IMR-90 (cell line): ENCODE measurements at regions not wholly inside any gene's neighbourhood (a gene's known extent, or its start where the extent isn't known, plus 50 kb on each side); places are given as distances from the start of the nearest gene placed in this dataset.

Experiments
- ATAC-seq: fragments of 200-7000 bp; cut with Tn5 transposase; 2 replicates; pipeline ENCODE4 v1.9.1; 2020; ENCODE audit warnings: low read depth, mild to moderate bottlenecking, moderate library complexity
- BruUV-seq: library from RNA; stranded (reverse); fragments of 400-500 nt; replicated peaks from 2 replicates; lab custom pipeline; 2021; lab: Mats Ljungman, UMichigan
- CTCF ChIA-PET: fragments of 300-600 bp; formaldehyde crosslinking; extraction: SDS; loops from one replicate; lab custom pipeline; 2021; ENCODE audit warnings: antibody characterized with exemption; lab: Yijun Ruan, JAX
- POLR2A ChIA-PET: fragments of 300-600 bp; sonication (Branson Sonifier 250); formaldehyde crosslinking; loops from one replicate; lab custom pipeline; 2022; ENCODE audit warnings: antibody characterized with exemption; ENCODE audit not compliant: unreplicated experiment; lab: Charles Lee
- DNase-seq: peaks from one replicate; pipeline ENCODE4 v3.0.0; 2013
- H2AFZ ChIP-seq: replicated peaks from 2 replicates; pipeline ENCODE3; 2013; ENCODE audit warnings: low read length, mild to moderate bottlenecking; ENCODE audit not compliant: poor library complexity
- H2AK5ac ChIP-seq: 2 replicates; pipeline ENCODE4 v1.6.1; 2013; ENCODE audit warnings: low read depth, low read length, inconsistent platforms
- H2AK9ac ChIP-seq: replicated peaks from 2 replicates; pipeline ENCODE3; 2013; ENCODE audit warnings: mild to moderate bottlenecking, low read depth, low read length, moderate library complexity; ENCODE audit not compliant: poor library complexity
- H2BK120ac ChIP-seq: 2 replicates; pipeline ENCODE4 v1.6.1; 2013; ENCODE audit warnings: low read depth, low read length, inconsistent platforms
- H2BK15ac ChIP-seq: 3 replicates; pipeline ENCODE4 v1.6.1; 2013; ENCODE audit warnings: low read depth, low read length, inconsistent platforms
- H2BK20ac ChIP-seq: 2 replicates; pipeline ENCODE4 v1.6.1; 2013; ENCODE audit warnings: low read depth, mild to moderate bottlenecking, inconsistent platforms, low read length, moderate library complexity
- H2BK5ac ChIP-seq: 2 replicates; pipeline ENCODE4 v1.6.1; 2013; ENCODE audit warnings: mild to moderate bottlenecking, low read depth, low read length, inconsistent platforms; ENCODE audit not compliant: poor library complexity, severe bottlenecking
- H3K14ac ChIP-seq: replicated peaks from 2 replicates; pipeline ENCODE4 v1.6.1; 2013; ENCODE audit warnings: low read depth, low read length, inconsistent platforms
- H3K18ac ChIP-seq: 2 replicates; pipeline ENCODE4 v1.6.1; 2013; ENCODE audit warnings: low read depth, low read length, control low read depth
- H3K23ac ChIP-seq: 2 replicates; pipeline ENCODE4 v1.6.1; 2013; ENCODE audit warnings: low read depth, low read length, inconsistent platforms
- H3K27ac ChIP-seq: 2 replicates; pipeline ENCODE4 v1.5.1; 2013; ENCODE audit warnings: mild to moderate bottlenecking, control low read depth, low read length; ENCODE audit not compliant: insufficient read depth
- H3K27me3 ChIP-seq: 2 replicates; pipeline ENCODE4 v1.6.1; 2013; ENCODE audit warnings: low read length; ENCODE audit not compliant: control insufficient read depth, insufficient read depth
- H3K36me3 ChIP-seq: 2 replicates; pipeline ENCODE4 v1.6.1; 2013; ENCODE audit warnings: low read length, mixed read lengths; ENCODE audit not compliant: control insufficient read depth, insufficient read depth
- H3K4ac ChIP-seq: 2 replicates; pipeline ENCODE4 v1.6.1; 2013; ENCODE audit warnings: low read depth, low read length, inconsistent platforms
- H3K4me1 ChIP-seq: 2 replicates; pipeline ENCODE4 v1.6.1; 2013; ENCODE audit warnings: low read length, mixed read lengths; ENCODE audit not compliant: control insufficient read depth, insufficient read depth
- H3K4me2 ChIP-seq: 2 replicates; pipeline ENCODE4 v1.6.1; 2013; ENCODE audit warnings: low read depth, mild to moderate bottlenecking, control low read depth, low read length, moderate library complexity
- H3K4me3 ChIP-seq: 2 replicates; pipeline ENCODE4 v1.5.1; 2013; ENCODE audit warnings: low read depth, mild to moderate bottlenecking, control low read depth, low read length, moderate library complexity; ENCODE audit not compliant: insufficient read depth
- H3K56ac ChIP-seq: 2 replicates; pipeline ENCODE4 v1.6.1; 2013; ENCODE audit warnings: low read length, inconsistent platforms; ENCODE audit not compliant: insufficient read depth; ENCODE audit errors: extremely low read depth
- H3K79me1 ChIP-seq, 2 experiments: 2 replicates each; pipeline ENCODE4 v1.6.1; 2013; ENCODE audit warnings: low read length in 2 of 2, inconsistent platforms in 1 of 2, low read depth in 1 of 2
- H3K9ac ChIP-seq: 2 replicates; pipeline ENCODE4 v1.6.1; 2013; ENCODE audit warnings: low read depth, low read length, control low read depth
- H3K9me1 ChIP-seq: 2 replicates; pipeline ENCODE4 v1.6.1; 2013; ENCODE audit warnings: low read length, inconsistent platforms; ENCODE audit not compliant: insufficient read depth
- H3K9me3 ChIP-seq: 2 replicates; pipeline ENCODE4 v1.6.1; 2013; ENCODE audit warnings: low read length; ENCODE audit not compliant: control insufficient read depth, insufficient read depth
- H4K20me1 ChIP-seq: 2 replicates; pipeline ENCODE4 v1.6.1; 2013; ENCODE audit warnings: low read length, inconsistent platforms; ENCODE audit not compliant: insufficient read depth
- H4K5ac ChIP-seq: 2 replicates; pipeline ENCODE4 v1.6.1; 2013; ENCODE audit warnings: mild to moderate bottlenecking, low read depth, low read length, control low read depth
- H4K8ac ChIP-seq, 2 experiments: 2 replicates each; pipeline ENCODE4 v1.6.1; 2013; ENCODE audit warnings: low read depth in 2 of 2, low read length in 2 of 2, control low read depth in 1 of 2, inconsistent platforms in 1 of 2
- H4K91ac ChIP-seq: 2 replicates; pipeline ENCODE4 v1.6.1; 2013; ENCODE audit warnings: low read depth, low read length, inconsistent platforms; ENCODE audit not compliant: insufficient read depth
- BHLHE40 ChIP-seq: fragments of 150-350 bp; IDR thresholded peaks from 2 replicates; pipeline ENCODE4 v1.6.1; 2016; ENCODE audit warnings: mild to moderate bottlenecking, low read depth, low read length
- CEBPB ChIP-seq: IDR thresholded peaks from 2 replicates; pipeline ENCODE4 v1.6.1; 2012; ENCODE audit warnings: low read depth, low read length, improper control_type of control experiment
- CHD1 ChIP-seq: IDR thresholded peaks from 2 replicates; pipeline ENCODE4 v1.6.1; 2012; ENCODE audit warnings: low read depth, low read length, improper control_type of control experiment
- FOS ChIP-seq: fragments of 150-350 bp; IDR thresholded peaks from 2 replicates; pipeline ENCODE4 v1.6.1; 2016; ENCODE audit warnings: low read depth, low read length
- MAFK ChIP-seq: IDR thresholded peaks from 2 replicates; pipeline ENCODE4 v1.6.1; 2012; ENCODE audit warnings: low read depth, low read length, improper control_type of control experiment
- MAZ ChIP-seq: IDR thresholded peaks from 2 replicates; pipeline ENCODE4 v1.6.1; 2012; ENCODE audit warnings: low read depth, mild to moderate bottlenecking, low read length, improper control_type of control experiment, moderate library complexity, borderline replicate concordance
- MXI1 ChIP-seq: IDR thresholded peaks from 2 replicates; pipeline ENCODE4 v1.6.1; 2012; ENCODE audit warnings: low read depth, mild to moderate bottlenecking, low read length, moderate library complexity, borderline replicate concordance
- NFE2L2 ChIP-seq: fragments of 150-350 bp; IDR thresholded peaks from 2 replicates; pipeline ENCODE4 v1.6.1; 2016; ENCODE audit warnings: low read depth, mild to moderate bottlenecking, low read length
- RAD21 ChIP-seq: IDR thresholded peaks from 2 replicates; pipeline ENCODE4 v1.6.1; 2012; ENCODE audit warnings: low read length, improper control_type of control experiment
- RCOR1 ChIP-seq: IDR thresholded peaks from 2 replicates; pipeline ENCODE4 v1.6.1; 2012; ENCODE audit warnings: mild to moderate bottlenecking, low read length, improper control_type of control experiment; ENCODE audit not compliant: insufficient replicate concordance
- RFX5 ChIP-seq: IDR thresholded peaks from 2 replicates; pipeline ENCODE4 v1.8.0; 2012; ENCODE audit warnings: low read depth, mild to moderate bottlenecking, low read length, moderate library complexity
- SMC3 ChIP-seq: fragments of 150-350 bp; IDR thresholded peaks from 2 replicates; pipeline ENCODE4 v1.6.1; 2016; ENCODE audit warnings: low read depth, mild to moderate bottlenecking, antibody characterized with exemption, low read length, moderate library complexity
- dilution Hi-C: fragments of 300-500 bp; cut with HindIII; formaldehyde crosslinking; loops from one replicate; pipeline ENCODE4 v1.14.3; 2018; ENCODE audit warnings: low sequenced_read_pairs; ENCODE audit not compliant: unreplicated experiment
- in situ Hi-C: fragments of 300-500 bp; cut with MboI; formaldehyde crosslinking; loops from 3 replicates; pipeline ENCODE4 v1.14.3; 2019; ENCODE audit warnings: low sequenced_read_pairs, inconsistent platforms, mixed read lengths
- intact Hi-C: fragments of 100-400 bp; cut with micrococcal nuclease; formaldehyde crosslinking; loops from 2 replicates; pipeline ENCODE4 v1.10.0; 2022
- TF ChIP-seq, protein P1 (sequence below): fragments of 150-350 bp; IDR thresholded peaks from 2 replicates; pipeline ENCODE4 v1.6.1; 2016; ENCODE audit warnings: low read depth, mild to moderate bottlenecking, low read length, moderate library complexity, borderline replicate concordance

DNA sequence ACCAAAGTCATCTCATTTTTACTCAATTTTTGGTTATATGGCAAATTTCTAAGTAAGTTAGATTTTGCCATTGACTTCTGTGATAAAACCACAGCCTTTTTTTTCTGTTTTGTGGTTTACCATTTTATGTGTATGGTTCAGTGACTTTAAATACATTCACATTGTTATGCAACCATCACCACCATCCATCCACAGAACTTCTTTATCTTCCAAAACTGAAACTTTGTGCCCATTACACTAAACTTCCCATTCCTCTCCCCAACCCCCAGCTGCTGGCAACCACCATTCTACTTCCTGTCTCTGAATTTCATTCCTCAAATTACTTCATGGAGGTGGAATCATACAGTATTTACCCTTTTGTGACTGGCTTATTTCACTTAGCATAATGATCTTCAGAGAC is 280.4 kb upstream of the TCERG1L start:
- Histone ChIP-seq H3K4me3 (no peak overlapping the region), H4K8ac (no peak overlapping the region), H3K9me1 (no peaks in the 10 kb centered on the region), H2AFZ (no peak overlapping the region), H4K5ac (no peak overlapping the region), H2BK15ac (no peak overlapping the region), H3K23ac (no peak overlapping the region), H3K27me3 (no peaks in the 10 kb centered on the region), H2BK5ac (no peak overlapping the region), H4K20me1 (no peaks in the 10 kb centered on the region), H3K79me1 (no peaks in the 10 kb centered on the region), H3K4me1 (no peaks in the 10 kb centered on the region), H3K18ac (no peak overlapping the region), H2BK20ac (no peak overlapping the region), H3K14ac (no peak overlapping the region), H3K36me3 (no peaks in the 10 kb centered on the region), H2BK120ac (no peak overlapping the region), H3K4ac (no peak overlapping the region), H3K27ac (no peak overlapping the region), H2AK9ac (no peak overlapping the region), H3K9me3 (peaks cover 25% of the 10 kb centered on the region), H3K4me2 (no peak overlapping the region), H4K91ac (no peak overlapping the region), H2AK5ac (no peak overlapping the region), H3K9ac (no peak overlapping the region), H3K56ac (no peak overlapping the region)
- dilution Hi-C loops = no loop called here
- no TSS peak for BruUV-seq
- TF ChIP-seq CEBPB = no peak
- TF ChIP-seq CHD1 = no peak
- TF ChIP-seq FOS = no peak
- TF ChIP-seq BHLHE40 = no peak
- no peak for TF ChIP-seq NFE2L2
- no peak for TF ChIP-seq MXI1
- TF ChIP-seq MAZ = no peak
- no peak for TF ChIP-seq RFX5
- TF ChIP-seq, protein P1, sequence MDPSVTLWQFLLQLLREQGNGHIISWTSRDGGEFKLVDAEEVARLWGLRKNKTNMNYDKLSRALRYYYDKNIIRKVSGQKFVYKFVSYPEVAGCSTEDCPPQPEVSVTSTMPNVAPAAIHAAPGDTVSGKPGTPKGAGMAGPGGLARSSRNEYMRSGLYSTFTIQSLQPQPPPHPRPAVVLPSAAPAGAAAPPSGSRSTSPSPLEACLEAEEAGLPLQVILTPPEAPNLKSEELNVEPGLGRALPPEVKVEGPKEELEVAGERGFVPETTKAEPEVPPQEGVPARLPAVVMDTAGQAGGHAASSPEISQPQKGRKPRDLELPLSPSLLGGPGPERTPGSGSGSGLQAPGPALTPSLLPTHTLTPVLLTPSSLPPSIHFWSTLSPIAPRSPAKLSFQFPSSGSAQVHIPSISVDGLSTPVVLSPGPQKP = no peak
- TF ChIP-seq SMC3 = no peak
- TF ChIP-seq RAD21 = no peak
- no peak for TF ChIP-seq MAFK
- no peak for TF ChIP-seq RCOR1
- CTCF ChIA-PET = interaction anchor here (0.7 kb wide), 1 partner anchor 36 kb away, joined by 3 read pairs; no protein-coding TSS in a partner anchor
- POLR2A ChIA-PET = no interaction called here
- in situ Hi-C loops = no loop called here
- DNase-seq (no peak), ATAC-seq (no peak)
- intact Hi-C loops = no loop called here
